OCI-LY1 (cell line): ENCODE measurements at regions not wholly inside any gene's neighbourhood (a gene's known extent, or its start where the extent isn't known, plus 50 kb on each side); places are given as distances from the start of the nearest gene placed in this dataset.

ENCODE experiments used
- H2AFZ ChIP-seq: fragments of 200-600 bp; sonication (generic), shearing (Covaris generic); 2 replicates; pipeline ENCODE4 v1.6.0; 2014; ENCODE audit warnings: antibody characterized with exemption, mild to moderate bottlenecking, low read length
- H3F3A ChIP-seq: fragments of 200-600 bp; sonication (generic), shearing (Covaris generic); 2 replicates; pipeline ENCODE4 v1.6.0; 2014; ENCODE audit warnings: mild to moderate bottlenecking, antibody characterized with exemption, low read length, moderate library complexity; ENCODE audit not compliant: insufficient read depth
- H3K27ac ChIP-seq: fragments of 200-600 bp; sonication (generic); 2 replicates; pipeline ENCODE4 v1.5.1; 2014; ENCODE audit warnings: low read length, mixed run types, mild to moderate bottlenecking, low read depth; ENCODE audit not compliant: poor library complexity, severe bottlenecking
- H3K27me3 ChIP-seq: fragments of 200-600 bp; sonication (generic); 2 replicates; pipeline ENCODE4 v1.6.0; 2014; ENCODE audit warnings: antibody characterized with exemption, mild to moderate bottlenecking, low read length, moderate library complexity; ENCODE audit not compliant: insufficient read depth
- H3K36me3 ChIP-seq: fragments of 200-600 bp; sonication (generic); 2 replicates; pipeline ENCODE4 v1.6.1; 2014; ENCODE audit warnings: mild to moderate bottlenecking, antibody characterized with exemption, low read length, moderate library complexity, mixed read lengths; ENCODE audit not compliant: insufficient read depth
- H3K4me1 ChIP-seq: fragments of 200-600 bp; sonication (generic); 2 replicates; pipeline ENCODE4 v1.5.1; 2014; ENCODE audit warnings: mild to moderate bottlenecking, low read length, moderate library complexity; ENCODE audit not compliant: insufficient read depth, severe bottlenecking
- H3K4me2 ChIP-seq: fragments of 200-600 bp; sonication (generic), shearing (Covaris generic); 2 replicates; pipeline ENCODE4 v1.6.1; 2014; ENCODE audit warnings: low read length
- H3K4me3 ChIP-seq: fragments of 200-600 bp; sonication (generic); 2 replicates; pipeline ENCODE4 v1.5.1; 2014; ENCODE audit warnings: low read length, low read depth, mild to moderate bottlenecking, mixed read lengths; ENCODE audit not compliant: poor library complexity, severe bottlenecking
- H3K79me2 ChIP-seq: fragments of 200-600 bp; shearing (Covaris generic); 2 replicates; pipeline ENCODE4 v1.6.1; 2016; ENCODE audit warnings: mixed run types, low read length, mixed read lengths; ENCODE audit not compliant: insufficient read depth
- H3K9ac ChIP-seq: fragments of 200-600 bp; sonication (generic), shearing (Covaris generic); 2 replicates; pipeline ENCODE4 v1.6.1; 2014; ENCODE audit warnings: mild to moderate bottlenecking, low read length, mixed read lengths
- H3K9me2 ChIP-seq: fragments of 200-600 bp; sonication (generic), shearing (Covaris generic); 2 replicates; pipeline ENCODE4 v1.6.1; 2014; ENCODE audit warnings: low read depth, mild to moderate bottlenecking, low read length, mixed read lengths
- H3K9me3 ChIP-seq: fragments of 200-600 bp; shearing (Covaris generic); 2 replicates; pipeline ENCODE4 v1.6.1; 2014; ENCODE audit warnings: low read length, mixed read lengths
- H4K20me1 ChIP-seq: fragments of 200-600 bp; sonication (generic), shearing (Covaris generic); 2 replicates; pipeline ENCODE4 v1.6.0; 2016; ENCODE audit warnings: mild to moderate bottlenecking, low read length; ENCODE audit not compliant: insufficient read depth
- CTCF ChIP-seq: fragments of 200-600 bp; sonication (generic), shearing (Covaris generic); IDR thresholded peaks from 2 replicates; pipeline ENCODE4 v1.5.1; 2017; ENCODE audit warnings: mild to moderate bottlenecking, antibody characterized with exemption, low read length, moderate library complexity, mixed read lengths
- EZH2 ChIP-seq: fragments of 200-600 bp; sonication (generic), shearing (Covaris generic); IDR thresholded peaks from 2 replicates; pipeline ENCODE4 v1.8.0; 2017; ENCODE audit warnings: borderline replicate concordance, mixed run types, mild to moderate bottlenecking, antibody characterized with exemption, low read length, moderate library complexity, mixed read lengths

GRCh38 chr5:120151181-120151580, 312.9 kb upstream of the PRR16 start:
- no peaks in the 10 kb centered on the region for H3K9me2 ChIP-seq
- H3K36me3 ChIP-seq = no peaks in the 10 kb centered on the region
- no peak overlapping the region for H3K27ac ChIP-seq

GRCh38 chr5:120151825-120152224, 312.3 kb upstream of the PRR16 start:
- H3K4me2 ChIP-seq = no peak overlapping the region
- H2AFZ ChIP-seq = no peak overlapping the region
- H3K9ac ChIP-seq = no peak overlapping the region

More at GRCh38 chr5:120151181-120151580, 312.9 kb upstream of the PRR16 start:
- TF ChIP-seq EZH2 = no peak
- no peak for TF ChIP-seq CTCF
- Histone ChIP-seq H3K4me1 (no peaks in the 10 kb centered on the region), H3K79me2 (no peaks in the 10 kb centered on the region), H3K9ac (no peak overlapping the region), H3K9me3 (no peaks in the 10 kb centered on the region), H3K4me3 (no peak overlapping the region), H3F3A (no peaks in the 10 kb centered on the region), H4K20me1 (no peaks in the 10 kb centered on the region), H2AFZ (no peak overlapping the region), H3K4me2 (no peak overlapping the region), H3K27me3 (no peaks in the 10 kb centered on the region)

GRCh38 chr5:120152472-120152871, 311.6 kb upstream of the PRR16 start:
- no peaks in the 10 kb centered on the region for H4K20me1 ChIP-seq
- no peak for TF ChIP-seq EZH2
- no peak for TF ChIP-seq CTCF
- H3K9me3 ChIP-seq = no peaks in the 10 kb centered on the region
- H3K36me3 ChIP-seq = no peaks in the 10 kb centered on the region
- H3K79me2 ChIP-seq = no peaks in the 10 kb centered on the region
- H3K9me2 ChIP-seq = no peaks in the 10 kb centered on the region
- no peak overlapping the region for H3K4me3 ChIP-seq
- H2AFZ ChIP-seq = no peak overlapping the region
- no peaks in the 10 kb centered on the region for H3K27me3 ChIP-seq
- no peak overlapping the region for H3K27ac ChIP-seq
- H3K4me2 ChIP-seq = no peak overlapping the region
- no peaks in the 10 kb centered on the region for H3F3A ChIP-seq
- H3K4me1 ChIP-seq = no peaks in the 10 kb centered on the region
- no peak overlapping the region for H3K9ac ChIP-seq

More at GRCh38 chr5:120151825-120152224, 312.3 kb upstream of the PRR16 start:
- Histone ChIP-seq H3K4me1 (no peaks in the 10 kb centered on the region), H3K79me2 (no peaks in the 10 kb centered on the region), H3K27ac (no peak overlapping the region), H3K4me3 (no peak overlapping the region), H3K9me3 (no peaks in the 10 kb centered on the region), H3F3A (no peaks in the 10 kb centered on the region), H3K27me3 (no peaks in the 10 kb centered on the region), H3K36me3 (no peaks in the 10 kb centered on the region), H4K20me1 (no peaks in the 10 kb centered on the region), H3K9me2 (no peaks in the 10 kb centered on the region)
- TF ChIP-seq CTCF = no peak
- TF ChIP-seq EZH2 = no peak
